NCI-H2107 (cell line): ENCODE measurements at regions not wholly inside any gene's neighbourhood (a gene's known extent, or its start where the extent isn't known, plus 50 kb on each side); places are given as distances from the start of the nearest gene placed in this dataset.
"Not testable (repeated sequence)": the region's sequence is repeated elsewhere in the genome, so short reads cannot be mapped to it uniquely, and the experiment has no call there.

Experiments
- DNase-seq: peaks from one replicate; lab custom pipeline; 2025; lab: John Stamatoyannopoulos, UW

- DNase-seq = no peak
These were observed 92.5 kb downstream of the MMUT start for GRCh38 chr6:49370518-49370917.

DNA sequence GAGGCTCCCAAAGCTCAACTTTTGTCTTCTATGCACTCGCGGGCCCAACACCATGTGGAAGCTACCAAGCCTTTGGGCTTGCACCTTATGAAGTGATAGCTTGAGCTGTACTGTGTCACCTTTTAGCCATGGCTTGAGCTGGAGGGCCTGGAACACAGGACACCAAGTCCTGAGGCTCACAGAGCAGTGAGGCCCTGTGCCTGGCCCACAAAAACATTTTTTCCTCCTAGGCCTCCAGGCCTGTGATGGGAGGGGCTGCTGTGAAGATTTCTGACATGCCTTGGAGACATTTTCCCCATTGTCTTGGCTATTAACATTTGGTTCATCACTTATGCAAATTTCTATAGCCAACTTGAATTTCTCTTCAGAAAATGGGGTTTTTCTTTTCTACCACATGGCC is 96.5 kb downstream of the MMUT start:
- DNase-seq = no peak

GRCh38 chr6:49348561-49348960 is 114.5 kb downstream of the MMUT start:
- DNase-seq = no peak

DNA sequence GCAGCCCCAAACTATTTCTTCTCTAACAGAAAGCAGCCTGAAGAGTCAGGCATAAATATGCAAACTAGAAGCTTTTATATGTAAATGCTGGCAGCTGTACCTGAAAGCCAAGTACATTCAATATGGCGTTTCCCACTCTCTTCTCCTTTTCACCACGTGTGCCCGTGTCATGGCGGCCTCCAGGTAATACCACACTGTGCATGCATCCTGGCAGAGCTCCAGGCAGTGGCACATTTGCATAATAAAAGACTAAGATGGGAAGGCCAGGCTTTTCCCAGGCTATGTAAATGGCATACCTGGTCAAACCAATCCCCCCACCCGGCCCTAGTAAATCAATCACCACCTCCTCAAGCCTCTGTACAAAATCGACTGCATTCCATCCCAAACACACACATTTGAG is 120.6 kb downstream of the MMUT start:
- peak; percentile 1 for DNase-seq

DNA sequence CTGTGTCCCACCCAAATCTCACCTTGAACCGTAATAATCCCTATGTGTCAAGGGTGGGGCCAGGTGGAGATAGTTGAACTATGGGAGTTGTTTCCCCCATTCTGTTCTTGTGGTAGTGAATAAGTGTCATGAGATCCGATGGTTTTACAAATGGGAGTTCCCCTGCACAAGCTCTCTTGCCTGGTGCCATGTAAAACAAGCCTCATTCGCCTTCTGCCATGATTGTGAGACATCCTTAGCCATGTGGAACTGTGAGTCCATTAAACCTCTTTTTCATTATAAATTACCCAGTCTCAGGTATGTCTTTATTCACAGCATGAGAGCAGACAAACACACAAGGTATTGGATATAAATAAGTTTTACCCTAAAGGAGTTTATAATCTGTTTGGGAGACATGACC is 121.2 kb downstream of the MMUT start:
- DNase-seq = no peak

DNA sequence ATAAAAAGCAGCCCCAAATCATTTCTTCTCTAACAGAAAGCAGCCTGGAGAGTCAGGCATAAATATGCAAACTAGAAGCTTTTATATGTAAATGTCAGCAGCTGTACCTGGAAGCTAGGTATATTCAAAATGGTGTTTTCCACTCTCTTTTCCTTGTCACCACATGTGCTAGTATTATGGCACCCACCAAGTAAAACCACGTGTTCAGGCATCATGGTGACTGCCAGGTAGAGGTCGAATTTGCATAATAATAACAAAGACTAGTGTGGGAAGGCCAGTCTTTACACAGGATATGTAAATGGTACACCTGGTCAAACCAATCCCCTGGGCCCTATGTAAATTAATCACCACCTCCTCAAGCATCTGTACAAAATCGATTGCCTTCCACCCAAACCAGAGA is 124.0 kb downstream of the MMUT start:
- no peak for DNase-seq

DNA sequence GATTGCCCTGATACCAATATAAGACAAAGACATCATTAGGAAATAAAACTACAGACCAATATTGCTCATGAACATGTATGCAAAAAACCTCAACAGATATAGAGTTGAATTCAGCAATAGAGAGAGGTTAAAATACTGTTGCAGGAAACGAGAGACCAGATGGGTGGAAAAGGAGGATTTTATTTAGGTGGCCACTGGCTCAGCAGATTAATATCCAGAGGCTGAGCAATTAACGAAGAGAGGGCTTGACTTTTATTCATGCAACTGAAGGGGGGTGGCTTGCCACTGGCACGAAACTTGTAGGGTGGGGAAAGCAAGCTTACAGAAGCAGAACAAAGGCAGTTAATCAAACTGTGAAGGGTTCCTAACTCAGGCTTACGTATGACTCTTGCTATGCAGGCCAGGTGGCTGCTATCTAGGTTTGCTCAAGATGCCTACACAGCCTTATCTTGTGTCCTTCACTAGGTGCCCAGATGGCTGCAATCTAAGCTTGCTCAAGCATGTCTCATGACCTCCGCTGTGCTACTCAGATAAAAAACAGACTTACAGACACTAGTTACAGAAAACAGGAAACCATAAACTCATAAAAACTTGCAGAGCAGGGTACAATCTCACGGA is 126.4 kb downstream of the MMUT start:
- DNase-seq = no peak

DNA sequence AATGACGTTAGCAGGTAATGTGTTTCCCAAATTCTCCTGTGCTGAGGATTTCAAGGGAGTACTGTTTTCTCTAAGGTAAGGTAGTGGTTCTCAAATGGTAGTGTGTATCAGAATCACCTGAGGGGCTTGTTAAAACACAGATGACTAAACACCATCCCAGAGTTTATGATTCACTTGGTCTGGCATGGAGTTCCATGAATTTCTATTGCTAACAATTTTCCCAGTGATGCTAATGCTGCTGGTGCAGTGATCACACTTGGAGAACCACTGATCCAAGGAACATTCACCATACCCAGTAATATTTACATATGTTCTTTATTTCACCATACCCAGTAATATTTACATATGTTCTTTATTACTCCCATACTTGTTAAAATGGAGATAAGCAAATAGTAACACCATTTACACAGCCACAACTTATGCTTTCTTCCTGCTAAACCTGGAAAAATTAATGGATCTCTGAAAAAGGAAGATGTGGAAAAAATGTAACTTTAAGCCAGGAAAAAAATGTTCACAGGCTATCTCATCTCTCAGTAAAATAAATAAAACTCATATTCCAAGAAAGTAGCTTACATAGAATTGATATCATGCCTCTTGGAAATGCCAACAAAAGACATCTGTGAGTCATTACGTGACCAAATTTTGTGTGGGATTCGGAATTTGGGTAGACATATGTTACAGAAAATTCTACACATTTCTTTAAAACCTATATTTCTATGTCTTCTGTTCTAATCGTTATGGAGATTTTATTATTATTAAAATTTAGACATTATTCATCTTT is 129.5 kb downstream of the MMUT start:
- no peak for DNase-seq

- DNase-seq = no peak
These were observed 130.3 kb downstream of the MMUT start for GRCh38 chr6:49332781-49333180.

DNA sequence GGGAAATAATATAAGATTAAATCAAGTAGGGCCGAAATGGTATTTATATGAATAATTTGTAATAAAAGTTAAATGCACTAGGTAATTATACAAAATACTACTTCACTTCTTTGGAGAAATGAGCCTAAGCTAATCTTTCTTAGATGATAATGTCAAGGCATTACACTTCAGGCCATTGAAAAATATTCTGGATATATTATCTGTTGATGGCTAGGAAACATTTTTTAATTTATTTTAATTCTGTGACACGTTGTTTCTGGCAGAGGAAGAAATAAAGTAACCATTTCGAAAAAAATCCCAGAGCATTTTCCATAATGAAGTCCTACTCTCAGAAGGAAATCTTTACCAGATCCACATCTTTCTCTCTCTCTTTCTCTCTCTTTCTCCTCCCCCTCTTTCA is 133.9 kb downstream of the MMUT start:
- DNase-seq = no peak

DNA sequence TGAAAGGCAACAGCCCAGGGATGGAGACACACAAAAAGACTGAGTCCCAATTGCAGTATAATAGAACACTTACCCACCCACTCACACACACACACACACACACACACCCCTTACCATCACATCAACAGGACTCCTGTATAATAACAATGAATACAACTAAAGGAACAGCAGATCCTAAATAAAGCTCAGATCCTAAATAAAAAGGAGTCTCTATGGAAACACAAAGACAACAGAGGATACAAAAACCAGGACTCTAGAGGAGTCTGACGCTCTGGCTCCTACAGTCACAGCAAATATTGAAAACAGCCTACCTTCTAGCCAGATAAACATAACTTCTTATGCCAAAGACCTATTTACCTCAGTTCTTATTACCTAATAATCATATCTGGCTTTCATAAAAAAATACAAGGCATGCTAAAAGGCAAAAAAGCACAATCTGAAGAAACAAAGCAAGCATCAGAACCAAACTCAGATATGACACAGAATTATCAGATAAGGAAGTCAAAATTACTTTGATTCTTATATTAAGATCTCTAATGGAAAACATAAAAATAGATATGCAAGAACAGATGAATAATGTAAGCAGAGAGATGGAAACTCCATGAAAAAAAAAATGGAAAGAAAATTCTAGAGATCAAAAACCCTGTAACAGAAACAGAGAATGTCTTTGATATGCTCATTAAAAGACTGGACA is 134.9 kb downstream of the MMUT start:
- DNase-seq = no peak

GRCh38 chr6:49327571-49327970 is 135.5 kb downstream of the MMUT start:
- no peak for DNase-seq

GRCh38 chr6:49327005-49327404 is 136.0 kb downstream of the MMUT start:
- DNase-seq = no peak

GRCh38 chr6:49326347-49326746 is 136.7 kb downstream of the MMUT start:
- no peak for DNase-seq

GRCh38 chr6:49325891-49326290 is 137.2 kb downstream of the MMUT start:
- DNase-seq = no peak

DNA sequence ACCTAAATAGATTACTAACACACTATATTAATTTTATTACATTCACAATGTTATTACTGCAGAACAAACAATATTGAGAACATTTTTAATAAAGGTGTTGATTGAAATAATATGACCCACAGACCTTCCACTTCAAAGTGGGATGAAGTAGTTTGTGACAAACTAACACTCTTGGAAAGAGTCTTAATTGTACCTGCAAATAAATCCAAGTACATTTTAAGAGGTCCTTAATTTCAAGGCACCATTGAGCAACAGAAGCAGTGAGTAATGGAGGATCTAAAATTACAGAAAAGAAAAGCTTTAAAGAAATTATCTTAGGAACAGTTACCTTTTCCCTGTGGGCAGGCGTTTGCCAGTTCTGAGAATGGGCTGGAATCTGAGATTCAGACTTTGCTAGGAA is 140.2 kb downstream of the MMUT start:
- DNase-seq = no peak

DNA sequence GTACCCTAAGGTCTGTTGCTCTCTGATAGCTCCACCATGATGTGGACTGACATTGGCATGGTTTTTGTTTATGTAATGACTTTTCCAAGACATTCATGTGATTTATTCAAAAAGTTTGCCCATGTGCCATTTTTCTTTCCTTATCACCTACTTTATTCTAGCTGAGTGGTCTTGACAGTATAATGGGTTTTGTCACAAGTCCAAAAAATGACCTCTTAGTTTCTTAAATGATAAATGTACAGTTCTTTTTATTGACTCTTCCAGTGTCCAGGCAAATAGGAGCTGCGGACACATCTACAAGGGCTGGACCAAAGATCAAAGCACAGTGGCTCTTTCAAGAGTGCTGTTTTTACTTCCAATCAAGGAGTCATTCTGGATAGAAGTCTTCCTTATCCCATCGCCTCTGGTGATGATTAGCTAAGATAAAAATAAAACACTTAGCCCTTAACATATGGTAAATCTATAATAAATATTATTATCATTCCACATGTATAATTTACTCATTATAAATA is 141.4 kb downstream of the MMUT start:
- no peak for DNase-seq

- DNase-seq = no peak
These were observed 158.0 kb downstream of the MMUT start for GRCh38 chr6:49305010-49305409.

DNA sequence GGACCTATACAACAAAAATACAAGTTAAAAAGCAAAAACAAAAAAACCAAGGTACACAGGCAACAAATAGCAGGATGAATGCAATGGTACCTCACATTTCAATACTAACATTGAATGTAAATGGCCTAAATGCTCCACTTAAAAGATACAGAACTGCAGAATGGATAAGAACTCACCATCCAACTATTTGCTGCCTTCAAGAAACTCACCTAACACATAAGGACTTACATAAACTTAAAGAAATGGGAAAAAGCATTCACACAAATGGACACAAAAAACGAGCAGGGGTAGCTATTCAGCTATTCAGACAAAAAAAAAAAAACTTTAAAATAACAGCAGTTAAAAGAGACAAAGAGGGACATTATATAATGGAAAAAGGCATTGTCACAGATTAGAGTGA is 158.7 kb downstream of the MMUT start:
- DNase-seq = not testable (repeated sequence)

GRCh38 chr6:49300911-49301310 is 162.1 kb downstream of the MMUT start:
- no peak for DNase-seq

DNA sequence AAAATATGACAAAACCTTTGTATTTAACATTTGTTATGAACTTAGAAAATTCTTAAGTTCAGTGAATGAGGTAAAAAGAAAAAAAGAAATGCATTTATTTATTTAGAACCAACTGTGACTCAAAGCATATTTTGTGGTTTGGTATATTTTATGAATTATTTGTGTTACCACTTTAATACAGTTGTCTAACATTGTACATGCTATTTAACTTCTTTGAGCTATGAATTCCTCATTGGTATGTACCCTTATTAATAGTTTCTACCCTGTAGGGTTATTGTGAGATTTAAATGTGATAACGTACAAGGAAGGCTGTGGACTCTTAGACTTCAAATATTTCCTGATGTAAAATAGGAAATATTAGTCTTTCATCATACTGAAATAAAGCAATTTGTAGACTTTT is 162.6 kb downstream of the MMUT start:
- DNase-seq = no peak

DNA sequence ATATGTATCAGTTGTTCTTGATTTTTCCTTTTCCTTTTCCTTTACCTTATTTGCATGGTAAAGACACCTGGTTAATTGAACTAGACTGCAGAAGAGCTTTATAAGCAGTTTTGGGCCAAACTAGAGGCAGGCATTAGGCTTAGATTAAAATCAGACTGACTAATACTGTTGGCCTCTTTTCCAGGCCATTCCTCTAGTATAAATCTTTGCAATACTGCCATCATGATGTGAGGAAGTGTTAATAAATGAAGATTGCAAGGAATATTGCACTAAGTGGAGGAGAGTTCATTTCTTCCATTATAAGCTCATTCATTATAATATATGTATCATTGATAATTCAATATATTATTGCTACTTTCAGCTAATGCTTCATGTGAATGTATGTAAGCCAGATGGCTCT is 163.8 kb downstream of the MMUT start:
- no peak for DNase-seq

DNA sequence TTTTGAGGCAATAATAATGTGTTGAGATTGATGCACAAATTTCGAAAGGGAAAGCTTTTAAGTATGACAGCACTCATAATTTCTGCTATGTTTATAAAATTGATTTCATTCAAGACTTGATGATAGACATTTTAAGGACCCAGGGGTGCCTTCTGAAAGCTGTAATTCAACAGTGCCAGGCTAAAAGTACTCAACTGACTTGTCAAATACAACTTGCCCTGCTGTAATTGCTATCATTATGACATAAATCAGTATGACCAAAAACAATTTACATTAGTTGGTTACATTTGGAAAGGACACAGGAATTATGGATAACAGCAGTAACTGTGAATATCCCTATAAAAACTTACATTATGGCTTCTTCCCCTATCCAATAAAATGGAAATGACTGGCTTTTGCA is 178.9 kb downstream of the MMUT start:
- no peak for DNase-seq
